Astrocyte of the spinal cord (primary cell): ENCODE measurements at regions not wholly inside any gene's neighbourhood (a gene's known extent, or its start where the extent isn't known, plus 50 kb on each side); places are given as distances from the start of the nearest gene placed in this dataset.

ENCODE experiments used
- DNase-seq: peaks from one replicate; pipeline ENCODE4 v3.0.0; 2011; ENCODE audit warnings: low read depth, low spot score
- H3K4me3 ChIP-seq: 2 replicates; pipeline ENCODE4 v1.5.1; 2011; ENCODE audit warnings: low read depth, mild to moderate bottlenecking, low read length, moderate library complexity
- CTCF ChIP-seq: IDR thresholded peaks from 2 replicates; pipeline ENCODE4 v1.5.1; 2012; ENCODE audit warnings: low read depth, mild to moderate bottlenecking, low read length, inconsistent platforms
- in situ Hi-C: cut with HindIII; loops from 2 replicates; pipeline ENCODE4 v1.10.0; 2017; ENCODE audit warnings: low sequenced_read_pairs

GRCh38 chr18:10182009-10182624, 268.3 kb downstream of the VAPA start:
- no peak overlapping the region for H3K4me3 ChIP-seq
- no peak for DNase-seq
- in situ Hi-C loops, result no loop called here
- no peak for TF ChIP-seq CTCF

DNA sequence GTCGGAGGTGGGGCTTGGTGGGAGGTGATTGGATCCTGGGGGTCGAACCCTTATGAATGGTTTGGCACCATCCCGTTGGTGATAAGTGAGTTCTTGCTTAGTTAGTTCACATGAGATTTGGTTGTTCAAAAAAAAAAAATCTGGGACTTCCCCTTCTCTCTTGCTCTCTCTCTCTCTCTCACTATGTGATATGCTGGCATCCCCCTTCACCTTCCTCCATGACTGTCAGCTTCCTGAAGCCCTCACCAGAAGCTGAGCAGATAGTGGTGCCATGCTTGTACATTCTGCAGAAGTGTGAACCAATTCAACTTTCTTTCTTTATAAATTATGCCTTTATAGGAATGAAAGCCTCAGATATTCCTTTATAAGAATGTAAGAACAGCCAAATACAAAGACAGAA, 269.7 kb upstream of the APCDD1 start:
- no peak for DNase-seq
- H3K4me3 ChIP-seq, result no peak overlapping the region
- no peak for TF ChIP-seq CTCF
- in situ Hi-C loops, result no loop called here

DNA sequence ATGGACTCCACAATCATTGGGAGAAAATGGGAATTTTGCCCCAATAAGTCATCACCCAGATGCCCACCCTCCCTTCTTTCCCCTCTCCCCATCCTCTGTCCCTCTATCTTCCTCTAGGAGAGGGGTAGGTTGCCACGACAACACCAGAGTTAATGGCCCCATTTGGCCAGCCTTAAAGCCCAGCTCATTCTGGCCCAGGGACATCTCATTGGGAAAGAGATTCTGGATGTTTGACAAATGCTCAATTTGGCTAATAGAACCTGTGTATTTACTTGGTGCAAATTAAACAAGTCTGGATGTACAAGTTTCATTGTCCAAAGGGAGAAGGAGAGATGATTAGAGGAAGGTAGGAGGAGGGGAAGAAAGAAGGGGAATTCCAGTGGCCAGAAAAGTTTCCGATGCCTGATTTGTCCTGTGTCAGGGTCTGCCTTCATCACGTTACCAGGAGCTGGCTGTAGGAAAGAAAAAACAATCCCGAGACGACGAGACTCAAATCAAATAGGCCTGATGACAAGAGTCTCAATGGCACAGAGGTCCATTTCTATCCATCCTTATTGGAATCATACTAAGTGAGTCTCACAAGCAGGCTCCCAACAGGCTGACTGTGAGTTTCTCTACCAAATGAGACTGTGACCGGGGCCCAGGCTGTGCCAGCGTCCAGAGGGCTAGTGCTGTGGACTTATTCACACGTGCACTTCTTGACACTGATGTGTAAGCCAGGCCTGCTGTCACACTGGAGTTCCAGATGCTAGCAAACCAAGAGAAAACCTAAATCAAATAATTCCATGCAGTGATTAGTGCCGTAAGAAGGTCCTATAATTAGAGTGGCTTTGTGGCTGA, 265.2 kb upstream of the APCDD1 start:
- no peak for DNase-seq
- in situ Hi-C loops, result no loop called here
- no peak for TF ChIP-seq CTCF

DNA sequence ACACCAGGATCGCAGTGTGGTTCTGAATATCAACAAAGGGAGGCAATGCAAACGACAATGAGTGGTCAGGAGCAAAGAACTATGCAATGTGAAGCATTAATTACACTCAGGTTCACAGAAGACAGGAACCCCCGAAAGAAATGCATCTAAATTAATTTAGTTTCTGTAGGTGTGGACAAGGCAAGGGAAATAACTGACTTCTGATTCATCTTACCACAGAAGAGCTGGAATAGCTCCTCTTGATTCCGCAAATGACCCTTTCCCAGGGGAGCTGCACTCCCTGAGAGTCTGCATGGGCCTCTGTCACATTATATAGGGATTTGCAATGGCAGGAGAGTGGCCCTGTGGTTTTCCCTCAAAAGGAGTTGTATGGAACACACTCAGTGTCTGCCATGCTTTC, 263.9 kb upstream of the APCDD1 start:
- no peak for TF ChIP-seq CTCF
- no peak overlapping the region for H3K4me3 ChIP-seq
- peak; percentile 75 for DNase-seq
- in situ Hi-C loops, result no loop called here

More for the DNA sequence above, 265.2 kb upstream of the APCDD1 start:
- H3K4me3 ChIP-seq, result no peak overlapping the region

DNA sequence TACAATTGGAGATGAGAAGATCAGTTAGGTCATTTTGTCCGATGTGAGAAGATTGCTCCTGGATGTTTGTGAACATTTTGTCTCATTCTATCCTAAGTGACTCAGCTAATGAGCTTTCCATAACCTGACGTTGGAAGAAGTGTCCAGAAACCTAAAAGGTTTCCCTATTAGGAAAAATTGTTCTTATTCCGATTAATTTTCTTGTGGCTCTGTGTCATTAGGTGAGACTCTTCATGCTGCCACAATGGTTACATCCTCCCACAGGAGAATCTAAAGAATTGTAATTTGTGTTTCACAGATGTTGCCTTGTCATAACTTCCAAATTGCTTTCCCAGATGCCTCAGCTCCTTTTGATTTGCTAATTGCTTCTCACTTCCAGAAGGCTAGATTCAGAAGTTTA, 261.0 kb upstream of the APCDD1 start:
- in situ Hi-C loops, result no loop called here
- TF ChIP-seq CTCF, result no peak
- DNase-seq, result no peak
- H3K4me3 ChIP-seq, result no peak overlapping the region

DNA sequence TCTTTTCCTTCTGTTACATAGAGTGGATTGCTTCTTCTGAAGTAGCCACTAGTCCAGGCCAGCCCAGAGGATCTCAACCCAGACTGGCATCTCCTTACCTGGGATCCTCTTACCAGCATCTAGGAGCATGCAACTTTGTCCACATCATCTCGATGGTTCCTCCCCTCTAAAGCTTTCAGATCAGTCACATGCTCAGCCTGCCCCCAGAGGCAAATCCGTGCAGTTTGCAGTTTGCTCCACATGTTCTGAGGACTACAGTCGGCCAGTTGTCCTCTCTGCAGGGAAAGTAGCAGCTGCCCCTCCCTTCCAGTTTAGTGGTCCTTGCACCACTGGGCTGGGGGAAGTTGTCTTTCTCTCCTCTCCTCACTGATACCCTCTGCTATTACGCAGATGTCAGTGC, 259.8 kb upstream of the APCDD1 start:
- in situ Hi-C loops, result no loop called here
- TF ChIP-seq CTCF, result no peak

More for the DNA sequence above, 259.8 kb upstream of the APCDD1 start:
- no peak for DNase-seq
- H3K4me3 ChIP-seq, result no peak overlapping the region
